ENCODE measurements at regions not wholly inside any gene's neighbourhood (a gene's known extent, or its start where the extent isn't known, plus 50 kb on each side); places are given as distances from the start of the nearest gene placed in this dataset.

GRCh38 chr13:63198071-63198470 is 1782.4 kb upstream of the PCDH20 start:
- no peak for TF ChIP-seq HDGF (IDR thresholded peaks at IDR 0.05; ENCODE audit: borderline replicate concordance)
- TF ChIP-seq BHLHE40 (IDR thresholded peaks at IDR 0.05; ENCODE audit: borderline replicate concordance), result no peak
- no peak for TF ChIP-seq SUZ12 (IDR thresholded peaks at IDR 0.05)
- TF ChIP-seq FOXM1 (IDR thresholded peaks at IDR 0.05; ENCODE audit: borderline replicate concordance), result no peak
- no peak for TF ChIP-seq ELF4 (IDR thresholded peaks at IDR 0.05)
- TF ChIP-seq ZNF384 (IDR thresholded peaks at IDR 0.05), result no peak
- no peak for TF ChIP-seq SP1 (IDR thresholded peaks at IDR 0.05)
- TF ChIP-seq FOXA1 (IDR thresholded peaks at IDR 0.05), result no peak
- TF ChIP-seq LEF1 (IDR thresholded peaks at IDR 0.05; ENCODE audit: borderline replicate concordance), result no peak
- TF ChIP-seq TARDBP (IDR thresholded peaks at IDR 0.05), result no peak
- no peak for TF ChIP-seq L3MBTL2 (conservative IDR thresholded peaks at IDR 0.05)
- TF ChIP-seq, protein P1, sequence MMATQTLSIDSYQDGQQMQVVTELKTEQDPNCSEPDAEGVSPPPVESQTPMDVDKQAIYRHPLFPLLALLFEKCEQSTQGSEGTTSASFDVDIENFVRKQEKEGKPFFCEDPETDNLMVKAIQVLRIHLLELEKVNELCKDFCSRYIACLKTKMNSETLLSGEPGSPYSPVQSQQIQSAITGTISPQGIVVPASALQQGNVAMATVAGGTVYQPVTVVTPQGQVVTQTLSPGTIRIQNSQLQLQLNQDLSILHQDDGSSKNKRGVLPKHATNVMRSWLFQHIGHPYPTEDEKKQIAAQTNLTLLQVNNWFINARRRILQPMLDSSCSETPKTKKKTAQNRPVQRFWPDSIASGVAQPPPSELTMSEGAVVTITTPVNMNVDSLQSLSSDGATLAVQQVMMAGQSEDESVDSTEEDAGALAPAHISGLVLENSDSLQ (IDR thresholded peaks at IDR 0.05), result no peak
- no peak for TF ChIP-seq NFRKB (IDR thresholded peaks at IDR 0.05)
- no peak for TF ChIP-seq CTBP1 (IDR thresholded peaks at IDR 0.05; ENCODE audit: borderline replicate concordance)

Data from HEK293T (cell line).